ENCODE measurements at regions not wholly inside any gene's neighbourhood (a gene's known extent, or its start where the extent isn't known, plus 50 kb on each side); places are given as distances from the start of the nearest gene placed in this dataset.

DNA sequence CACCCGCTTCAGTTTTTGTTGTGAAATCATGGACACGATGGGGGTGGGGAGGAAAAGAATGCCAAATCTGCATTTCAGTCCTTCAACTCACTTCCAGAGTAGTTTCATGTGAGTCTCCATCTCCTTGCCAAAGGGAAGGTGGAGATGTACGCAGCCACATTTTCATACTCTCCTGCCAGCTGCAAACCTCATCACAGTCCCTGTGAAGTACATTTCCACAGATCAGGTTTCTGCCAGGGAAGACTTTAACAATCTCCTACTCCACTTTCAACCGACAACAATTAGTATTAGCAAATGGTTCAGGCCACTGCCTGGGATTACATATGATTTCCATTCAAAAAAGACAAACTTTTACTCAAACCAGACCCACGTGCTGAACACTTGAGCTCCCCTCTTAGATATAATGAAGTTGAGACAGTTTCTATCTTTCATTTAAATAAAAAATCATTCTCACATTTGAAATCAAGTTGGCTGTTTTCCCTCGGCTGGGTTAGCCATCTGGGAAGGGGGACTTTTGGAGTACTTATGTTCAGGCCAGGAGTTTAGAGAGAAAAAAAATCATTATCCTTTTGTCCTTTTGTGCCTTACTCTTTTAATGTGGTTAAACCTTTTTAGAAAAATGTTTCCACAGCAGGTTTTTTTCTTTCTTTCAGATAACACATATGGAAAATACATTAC, 51.0 kb upstream of the CEP162 start:
- DNase-seq (ENCODE audit: low read depth), result no peak
- no peak for TF ChIP-seq CTCF (conservative IDR thresholded peaks at IDR 0.05; ENCODE audit: low read depth, low read length)
- no peak overlapping the region for H3K4me3 ChIP-seq (ENCODE audit: low read length)

Measured in retinal pigment epithelial cell (primary cell).